GM18873 (cell line): ENCODE measurements at regions not wholly inside any gene's neighbourhood (a gene's known extent, or its start where the extent isn't known, plus 50 kb on each side); places are given as distances from the start of the nearest gene placed in this dataset.

Experiments used
- ATAC-seq: cut with Tn5 transposase; IDR thresholded peaks from one replicate; pipeline ENCODE4 v1.9.1; 2021; ENCODE audit warnings: mild to moderate bottlenecking, moderate library complexity, moderate number of reproducible peaks; ENCODE audit not compliant: unreplicated experiment, low FRiP score

- ATAC-seq = no peak
These were observed 157.2 kb upstream of the OBI1 start for GRCh38 chr13:78816154-78816553.

- ATAC-seq = no peak
These were observed 147.5 kb upstream of the OBI1 start for GRCh38 chr13:78806457-78806856.

GRCh38 chr13:78802912-78803311 lies 144.0 kb upstream of the OBI1 start:
- no peak for ATAC-seq

- no peak for ATAC-seq
These were observed 128.2 kb upstream of the OBI1 start for GRCh38 chr13:78787190-78787589.

GRCh38 chr13:78786459-78786858 lies 127.5 kb upstream of the OBI1 start:
- no peak for ATAC-seq

- ATAC-seq = no peak
These were observed 126.8 kb upstream of the OBI1 start for GRCh38 chr13:78785764-78786163.

- no peak for ATAC-seq
These were observed 125.2 kb upstream of the OBI1 start for GRCh38 chr13:78784014-78784750.

- no peak for ATAC-seq
These were observed 121.8 kb upstream of the OBI1 start for GRCh38 chr13:78780708-78781107.

- ATAC-seq = no peak
These were observed 120.7 kb upstream of the OBI1 start for GRCh38 chr13:78779608-78780007.

GRCh38 chr13:78777976-78778375 lies 119.0 kb upstream of the OBI1 start:
- no peak for ATAC-seq

- no peak for ATAC-seq
These were observed 118.4 kb upstream of the OBI1 start for GRCh38 chr13:78777396-78777795.

- no peak for ATAC-seq
These were observed 114.0 kb upstream of the OBI1 start for GRCh38 chr13:78772933-78773332.

GRCh38 chr13:78770601-78771000 lies 111.6 kb upstream of the OBI1 start:
- ATAC-seq = no peak

GRCh38 chr13:78768950-78769349 lies 110.0 kb upstream of the OBI1 start:
- no peak for ATAC-seq

- ATAC-seq = no peak
These were observed 105.7 kb upstream of the OBI1 start for GRCh38 chr13:78764665-78765064.

- ATAC-seq = no peak
These were observed 103.9 kb upstream of the OBI1 start for GRCh38 chr13:78762825-78763224.

- no peak for ATAC-seq
These were observed 100.7 kb upstream of the OBI1 start for GRCh38 chr13:78759704-78760103.

GRCh38 chr13:78758549-78758948 lies 99.6 kb upstream of the OBI1 start:
- ATAC-seq = no peak

GRCh38 chr13:78753435-78753834 lies 94.5 kb upstream of the OBI1 start:
- no peak for ATAC-seq

GRCh38 chr13:78750735-78751134 lies 91.8 kb upstream of the OBI1 start:
- no peak for ATAC-seq

- no peak for ATAC-seq
These were observed 85.0 kb upstream of the OBI1 start for GRCh38 chr13:78743973-78744372.

GRCh38 chr13:78742659-78743058 lies 83.7 kb upstream of the OBI1 start:
- no peak for ATAC-seq

- no peak for ATAC-seq
These were observed 77.2 kb upstream of the OBI1 start for GRCh38 chr13:78736142-78736541.
